ENCODE measurements at regions not wholly inside any gene's neighbourhood (a gene's known extent, or its start where the extent isn't known, plus 50 kb on each side); places are given as distances from the start of the nearest gene placed in this dataset.

DNA sequence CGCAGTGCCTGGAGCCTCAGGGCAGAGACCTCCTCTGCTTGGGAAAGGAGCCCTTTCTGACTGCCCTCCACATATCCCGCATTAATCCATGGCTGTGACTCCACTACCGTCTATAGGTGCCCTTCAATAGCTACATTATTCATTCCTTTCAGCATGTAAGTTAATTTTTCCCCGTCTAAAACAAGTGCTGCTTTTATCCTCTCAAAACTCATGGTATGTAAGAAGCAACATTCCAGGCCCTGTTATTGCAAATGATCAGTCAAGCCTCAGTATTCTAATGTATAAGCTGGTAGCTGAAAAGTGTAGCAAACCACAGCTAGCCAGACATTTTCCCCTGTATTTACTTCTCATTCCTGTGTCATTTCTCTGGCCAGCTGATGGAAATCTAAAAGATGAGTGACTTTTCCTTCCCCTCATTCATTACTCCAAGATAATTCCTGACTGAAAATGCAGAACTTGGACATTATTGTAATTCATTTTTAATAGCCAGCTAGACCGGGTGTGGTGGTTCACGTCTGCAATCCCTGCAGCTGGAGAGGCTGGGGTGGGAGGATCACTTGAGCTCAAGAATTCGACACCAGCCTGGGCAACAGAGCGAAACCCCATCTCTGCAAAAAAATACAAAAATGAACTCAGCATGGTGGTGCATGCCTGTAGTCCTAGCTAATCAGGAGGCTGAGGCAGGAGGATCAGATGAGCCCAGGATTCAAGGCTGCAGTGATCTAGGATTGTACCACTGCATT, 88.5 kb upstream of the SOD1 start:
- Mint-ChIP-seq H3K27ac (no peak overlapping the region), H3K27me3 (peaks cover 0 to 2% of the 10 kb centered on the region in 2 donors), H3K4me3 (no peak overlapping the region), H3K4me1 (no peaks in the 10 kb centered on the region), H3K9me3 (peaks cover 0 to 7% (median under 1%) of the 10 kb centered on the region in 8 donors), H3K36me3 (no peaks in the 10 kb centered on the region)
- ChIA-PET CTCF (ENCODE audit: partially characterized antibody) (interaction anchor here (0.9 to 3.6 kb wide), 2 partner anchors 10 to 11 kb away, joined by 3 to 18 read pairs; no protein-coding TSS in a partner anchor), POLR2A (ENCODE audit: partially characterized antibody) (interaction anchor here (0.6 kb wide), 1 partner anchor 12 kb away, joined by 3 read pairs; no protein-coding TSS in a partner anchor)
- no peak for DNase-seq
- no peaks in the 10 kb centered on the region for H3K9me3 ChIP-seq (ENCODE audit: control insufficient read depth in 1 of 2, low read length in 2 of 2)
- H3K36me3 ChIP-seq (ENCODE audit: insufficient read depth, low read length), result no peaks in the 10 kb centered on the region
- intact Hi-C loops (cut with micrococcal nuclease), result no loop called here
- no peaks in the 10 kb centered on the region for H3K4me1 ChIP-seq (ENCODE audit: insufficient read depth, low read length)
- H3K4me3 ChIP-seq (ENCODE audit: low read length in 2 of 2), result no peak overlapping the region
- no peaks in the 10 kb centered on the region for H3K27me3 ChIP-seq (ENCODE audit: insufficient read depth, low read length)
- H3K27ac ChIP-seq (ENCODE audit: low read depth, low read length), result no peak overlapping the region

DNA sequence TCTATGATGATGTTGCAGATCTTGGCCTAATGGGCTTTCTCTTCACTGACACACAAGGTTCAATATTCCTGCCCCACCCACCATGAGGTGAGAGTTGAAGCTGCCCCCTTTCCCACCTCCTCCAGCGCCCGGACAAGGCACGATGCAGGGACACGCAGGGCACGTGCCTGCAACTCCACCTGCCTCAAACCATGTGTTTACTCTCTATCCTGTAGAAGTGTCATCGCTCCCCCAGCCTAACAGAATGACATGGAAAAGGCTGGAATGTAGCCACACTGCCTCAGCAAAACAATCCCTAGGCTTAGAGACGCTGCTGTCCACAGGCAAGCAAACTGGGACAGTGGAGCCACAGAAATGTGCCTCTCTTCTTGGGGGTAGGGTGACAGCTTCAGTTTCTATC, 92.9 kb upstream of the SOD1 start:
- no peak overlapping the region for H3K27ac ChIP-seq (ENCODE audit: low read depth, low read length)
- no peaks in the 10 kb centered on the region for H3K27me3 ChIP-seq (ENCODE audit: insufficient read depth, low read length)
- Mint-ChIP-seq H3K4me1 (no peaks in the 10 kb centered on the region), H3K27me3 (peaks cover 0 to 2% of the 10 kb centered on the region in 2 donors), H3K36me3 (no peaks in the 10 kb centered on the region), H3K4me3 (no peak overlapping the region), H3K9me3 (no peaks in the 10 kb centered on the region), H3K27ac (no peak overlapping the region)
- CTCF ChIA-PET (ENCODE audit: partially characterized antibody), result interaction anchor here (0.7 to 1.9 kb wide), 2 partner anchors 14 to 1528 kb away, joined by 3 to 6 read pairs; no protein-coding TSS in a partner anchor
- DNase-seq, result no peak
- H3K4me3 ChIP-seq (ENCODE audit: low read length in 2 of 2), result no peak overlapping the region
- H3K4me1 ChIP-seq (ENCODE audit: insufficient read depth, low read length), result no peaks in the 10 kb centered on the region
- no peaks in the 10 kb centered on the region for H3K36me3 ChIP-seq (ENCODE audit: insufficient read depth, low read length)
- no peaks in the 10 kb centered on the region for H3K9me3 ChIP-seq (ENCODE audit: control insufficient read depth in 1 of 2, low read length in 2 of 2)
- POLR2A ChIA-PET (ENCODE audit: partially characterized antibody), result no interaction called here
- intact Hi-C loops (cut with micrococcal nuclease), result no loop called here

DNA sequence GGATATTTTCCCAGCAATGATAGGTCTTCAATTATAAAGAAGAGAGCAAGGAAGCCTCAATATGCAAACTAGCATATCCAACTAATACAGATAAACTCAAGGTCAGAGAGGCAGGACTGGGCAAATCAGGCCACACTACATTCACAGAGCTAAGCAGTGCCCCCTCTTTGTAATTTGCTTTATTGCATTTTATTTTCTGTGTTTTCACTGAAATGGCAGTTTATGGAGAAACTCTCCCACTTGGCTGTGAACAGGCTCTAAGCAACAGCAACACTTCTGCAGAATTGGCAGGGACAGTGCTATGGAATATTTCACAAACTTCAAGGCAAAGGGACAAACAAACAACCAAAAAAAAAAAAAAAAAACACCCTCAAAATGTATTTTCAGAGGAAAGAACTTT, 93.4 kb upstream of the SOD1 start:
- no peaks in the 10 kb centered on the region for H3K9me3 Mint-ChIP-seq
- no peak overlapping the region for H3K27ac Mint-ChIP-seq
- Histone ChIP-seq H3K27ac (ENCODE audit: low read depth, low read length) (no peak overlapping the region), H3K27me3 (ENCODE audit: insufficient read depth, low read length) (no peaks in the 10 kb centered on the region), H3K36me3 (ENCODE audit: insufficient read depth, low read length) (no peaks in the 10 kb centered on the region), H3K4me1 (ENCODE audit: insufficient read depth, low read length) (no peaks in the 10 kb centered on the region), H3K4me3 (ENCODE audit: low read length in 2 of 2) (no peak overlapping the region), H3K9me3 (ENCODE audit: control insufficient read depth in 1 of 2, low read length in 2 of 2) (no peaks in the 10 kb centered on the region)
- ChIA-PET POLR2A (ENCODE audit: partially characterized antibody) (no interaction called here), CTCF (ENCODE audit: partially characterized antibody) (interaction anchor here (0.7 to 1.9 kb wide), 2 partner anchors 15 to 1527 kb away, joined by 3 to 6 read pairs; no protein-coding TSS in a partner anchor)
- peaks cover 0 to 2% of the 10 kb centered on the region in 2 donors for H3K27me3 Mint-ChIP-seq
- no peak for DNase-seq
- H3K4me1 Mint-ChIP-seq, result no peaks in the 10 kb centered on the region
- intact Hi-C loops (cut with micrococcal nuclease), result no loop called here
- no peaks in the 10 kb centered on the region for H3K36me3 Mint-ChIP-seq
- H3K4me3 Mint-ChIP-seq, result no peak overlapping the region

DNA sequence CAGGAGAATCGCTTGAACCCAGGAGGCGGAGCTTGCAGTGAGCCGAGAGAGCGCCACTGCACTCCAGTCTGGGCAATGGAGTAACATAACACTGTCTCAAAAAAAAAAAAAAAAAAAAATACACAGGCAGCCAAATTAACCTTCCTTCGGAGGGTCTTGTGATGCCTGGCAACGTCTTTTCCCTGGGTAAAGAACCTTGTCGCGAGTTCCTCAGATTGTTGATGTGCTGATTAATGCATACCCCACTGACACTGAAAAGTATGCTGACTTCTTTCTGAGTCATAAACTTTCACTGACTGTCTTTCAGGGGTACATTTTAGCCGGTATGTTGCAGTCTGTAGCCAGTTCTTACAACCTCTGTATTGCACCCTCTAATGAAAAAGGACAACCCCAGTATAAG, 95.1 kb upstream of the SOD1 start:
- Mint-ChIP-seq H3K4me1 (peaks cover 2 to 13% (median 7%) of the 10 kb centered on the region in 4 donors), H3K9me3 (peaks cover 0 to 2% (median 0%) of the 10 kb centered on the region in 8 donors), H3K27ac (no peak overlapping the region), H3K27me3 (no peaks in the 10 kb centered on the region), H3K36me3 (no peaks in the 10 kb centered on the region), H3K4me3 (no peak overlapping the region)
- Histone ChIP-seq H3K9me3 (ENCODE audit: control insufficient read depth in 1 of 2, low read length in 2 of 2) (no peaks in the 10 kb centered on the region), H3K4me1 (ENCODE audit: insufficient read depth, low read length) (peaks cover 7% of the 10 kb centered on the region), H3K36me3 (ENCODE audit: insufficient read depth, low read length) (no peaks in the 10 kb centered on the region), H3K27ac (ENCODE audit: low read depth, low read length) (no peak overlapping the region), H3K27me3 (ENCODE audit: insufficient read depth, low read length) (no peaks in the 10 kb centered on the region), H3K4me3 (ENCODE audit: low read length in 2 of 2) (no peak overlapping the region)
- ChIA-PET POLR2A (ENCODE audit: partially characterized antibody) (no interaction called here), CTCF (ENCODE audit: partially characterized antibody) (no interaction called here)
- intact Hi-C loops (cut with micrococcal nuclease), result no loop called here
- no peak for DNase-seq

DNA sequence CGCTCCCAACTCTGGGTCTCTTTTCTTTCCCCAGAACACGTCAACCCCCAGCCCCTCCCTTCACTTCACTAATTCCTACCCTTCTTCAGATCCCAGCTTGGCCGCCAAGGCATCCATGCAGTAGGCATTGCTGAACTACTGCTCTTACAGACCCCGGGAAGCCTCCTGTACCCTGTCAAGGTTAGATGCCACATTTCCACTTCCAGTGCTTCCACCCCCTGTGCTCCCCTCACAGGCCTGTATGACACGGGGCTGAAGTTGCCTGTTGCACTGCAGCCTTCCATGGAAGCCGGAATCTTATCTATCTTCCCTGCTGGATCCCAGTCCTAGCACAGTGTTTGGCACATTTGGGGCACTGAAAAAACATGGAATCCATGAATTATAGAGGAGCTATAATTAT, 99.0 kb upstream of the SOD1 start:
- Mint-ChIP-seq H3K27ac (peak overlapping the region in 1 of 7 donors; percentile 13), H3K9me3 (peaks cover 0 to 2% (median 0%) of the 10 kb centered on the region in 8 donors), H3K4me3 (peak overlapping the region; percentile 85 to 96 (median 94)), H3K36me3 (no peaks in the 10 kb centered on the region), H3K27me3 (peaks cover 3 to 8% of the 10 kb centered on the region in 2 donors), H3K4me1 (peaks cover 5 to 30% (median 18%) of the 10 kb centered on the region in 4 donors)
- Histone ChIP-seq H3K4me1 (ENCODE audit: insufficient read depth, low read length) (peaks cover 15% of the 10 kb centered on the region), H3K9me3 (ENCODE audit: control insufficient read depth in 1 of 2, low read length in 2 of 2) (no peaks in the 10 kb centered on the region), H3K36me3 (ENCODE audit: insufficient read depth, low read length) (no peaks in the 10 kb centered on the region), H3K4me3 (ENCODE audit: low read length in 2 of 2) (no peak overlapping the region), H3K27me3 (ENCODE audit: insufficient read depth, low read length) (no peaks in the 10 kb centered on the region), H3K27ac (ENCODE audit: low read depth, low read length) (no peak overlapping the region)
- intact Hi-C loops (cut with micrococcal nuclease), result no loop called here
- no peak for DNase-seq
- ChIA-PET CTCF (ENCODE audit: partially characterized antibody) (interaction anchor here (0.6 to 4.6 kb wide), 5 partner anchors 10 to 1711 kb away, joined by 3 to 40 read pairs (median 4); no protein-coding TSS in a partner anchor), POLR2A (ENCODE audit: partially characterized antibody) (interaction anchor here (1.9 to 2.0 kb wide), 2 partner anchors 289 to 379 kb away, joined by 5 to 17 read pairs; no protein-coding TSS in a partner anchor)

DNA sequence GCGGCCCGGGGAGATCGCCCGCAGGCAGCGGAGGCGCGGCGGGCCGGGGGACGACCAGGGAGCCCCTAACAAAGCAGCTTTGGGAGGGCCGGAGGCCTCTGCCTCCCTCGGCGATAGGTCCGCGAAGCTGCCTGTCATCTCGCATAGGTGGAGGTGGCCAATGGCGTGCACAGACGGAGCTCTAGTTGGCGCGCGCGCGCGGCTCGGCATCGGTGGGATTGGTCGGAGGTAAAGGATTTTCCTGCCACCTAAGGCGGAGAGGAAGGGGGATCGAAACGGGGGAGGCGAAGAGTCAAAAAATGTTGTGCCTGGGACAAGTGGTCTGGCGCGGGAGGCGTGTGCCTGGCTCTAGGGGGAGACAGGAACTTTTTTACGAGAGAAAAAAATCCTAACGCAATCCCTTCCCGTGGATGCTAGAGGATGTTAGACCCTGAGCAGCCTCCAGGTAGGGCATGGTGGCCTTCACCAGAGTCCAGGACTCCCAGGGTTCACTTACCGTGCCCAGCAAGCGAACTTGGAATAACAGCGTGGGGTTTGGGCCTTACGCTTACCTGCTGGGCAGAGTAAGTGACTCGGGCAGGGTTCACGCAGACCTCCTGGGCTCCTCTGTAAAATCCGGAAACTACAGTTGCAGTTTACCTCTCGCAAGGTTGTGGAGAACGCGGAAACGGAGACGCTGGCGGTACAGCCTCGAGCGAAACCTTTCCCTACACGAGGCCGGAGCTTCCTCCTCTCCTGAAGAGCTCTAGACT, 99.9 kb upstream of the SOD1 start:
- POLR2A ChIA-PET (ENCODE audit: partially characterized antibody), result interaction anchor here (0.6 to 2.2 kb wide), 21 partner anchors 12 to 547 kb away, joined by 3 to 17 read pairs (median 4); no protein-coding TSS in a partner anchor
- Mint-ChIP-seq H3K4me1 (peaks cover 11 to 39% (median 25%) of the 10 kb centered on the region in 4 donors), H3K27ac (peak overlapping the region; percentile 39 to 94 (median 83)), H3K9me3 (peaks cover 0 to 2% (median 0%) of the 10 kb centered on the region in 8 donors), H3K36me3 (no peaks in the 10 kb centered on the region), H3K4me3 (peak overlapping the region; percentile 85 to 96 (median 94)), H3K27me3 (peaks cover 7 to 12% of the 10 kb centered on the region in 2 donors)
- Histone ChIP-seq H3K4me1 (ENCODE audit: insufficient read depth, low read length) (peaks cover 21% of the 10 kb centered on the region), H3K4me3 (ENCODE audit: low read length in 2 of 2) (peak overlapping the region; percentile 43 to 78), H3K36me3 (ENCODE audit: insufficient read depth, low read length) (no peaks in the 10 kb centered on the region), H3K27ac (ENCODE audit: low read depth, low read length) (peak overlapping the region; percentile 1), H3K27me3 (ENCODE audit: insufficient read depth, low read length) (no peaks in the 10 kb centered on the region), H3K9me3 (ENCODE audit: control insufficient read depth in 1 of 2, low read length in 2 of 2) (no peaks in the 10 kb centered on the region)
- DNase-seq, result peak; percentile 88 to 94 (median 91)
- CTCF ChIA-PET (ENCODE audit: partially characterized antibody), result interaction anchor here (0.6 to 4.6 kb wide), 15 partner anchors 11 to 1712 kb away, joined by 3 to 40 read pairs (median 5); no protein-coding TSS in a partner anchor
- intact Hi-C loops (cut with micrococcal nuclease), result loop anchor here (2.0 to 5.0 kb wide), 6 partner anchors 98 to 373 kb away; partner anchors contain the start of genes SCAF4 and SOD1

Data from CD4-positive, alpha-beta memory T cell (primary cell).